ENCODE measurements at regions not wholly inside any gene's neighbourhood (a gene's known extent, or its start where the extent isn't known, plus 50 kb on each side); places are given as distances from the start of the nearest gene placed in this dataset.

DNA sequence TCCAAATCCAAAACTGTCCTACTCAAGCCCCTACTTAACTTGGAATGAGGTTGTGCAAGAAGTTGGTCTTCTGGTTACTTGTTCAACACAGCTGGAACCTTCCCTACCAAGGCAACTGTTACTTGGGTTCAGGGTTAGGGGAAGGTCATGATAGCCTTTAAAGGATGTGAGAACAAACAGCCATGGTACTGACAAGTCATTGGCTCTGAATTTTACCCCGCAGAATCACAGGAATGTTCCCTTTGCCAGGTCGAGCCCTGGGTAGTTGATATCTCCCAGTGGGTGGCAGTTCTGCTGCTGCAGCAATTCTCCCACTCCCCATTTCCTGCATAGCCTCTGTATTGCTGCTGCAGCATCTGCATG lies 396.1 kb upstream of the MPDZ start:
- H3K36me3 ChIP-seq, result no peaks in the 10 kb centered on the region
- H3K4me2 ChIP-seq, result no peak overlapping the region
- H3K9ac ChIP-seq, result no peak overlapping the region
- no peak for TF ChIP-seq EZH2phosphoT487 (IDR thresholded peaks at IDR 0.05)
- TF ChIP-seq, protein P1, sequence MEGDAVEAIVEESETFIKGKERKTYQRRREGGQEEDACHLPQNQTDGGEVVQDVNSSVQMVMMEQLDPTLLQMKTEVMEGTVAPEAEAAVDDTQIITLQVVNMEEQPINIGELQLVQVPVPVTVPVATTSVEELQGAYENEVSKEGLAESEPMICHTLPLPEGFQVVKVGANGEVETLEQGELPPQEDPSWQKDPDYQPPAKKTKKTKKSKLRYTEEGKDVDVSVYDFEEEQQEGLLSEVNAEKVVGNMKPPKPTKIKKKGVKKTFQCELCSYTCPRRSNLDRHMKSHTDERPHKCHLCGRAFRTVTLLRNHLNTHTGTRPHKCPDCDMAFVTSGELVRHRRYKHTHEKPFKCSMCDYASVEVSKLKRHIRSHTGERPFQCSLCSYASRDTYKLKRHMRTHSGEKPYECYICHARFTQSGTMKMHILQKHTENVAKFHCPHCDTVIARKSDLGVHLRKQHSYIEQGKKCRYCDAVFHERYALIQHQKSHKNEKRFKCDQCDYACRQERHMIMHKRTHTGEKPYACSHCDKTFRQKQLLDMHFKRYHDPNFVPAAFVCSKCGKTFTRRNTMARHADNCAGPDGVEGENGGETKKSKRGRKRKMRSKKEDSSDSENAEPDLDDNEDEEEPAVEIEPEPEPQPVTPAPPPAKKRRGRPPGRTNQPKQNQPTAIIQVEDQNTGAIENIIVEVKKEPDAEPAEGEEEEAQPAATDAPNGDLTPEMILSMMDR (IDR thresholded peaks at IDR 0.05), result no peak
- no peak for TF ChIP-seq EZH2 (IDR thresholded peaks at IDR 0.05)
- Mint-ChIP-seq H3K9me3 (peaks cover 2% of the 10 kb centered on the region), H3K4me1 (peaks cover 15% of the 10 kb centered on the region), H3K4me3 (no peak overlapping the region), H3K36me3 (no peaks in the 10 kb centered on the region), H3K27me3 (ENCODE audit: insufficient read depth, low read depth) (peaks cover 6% of the 10 kb centered on the region), H3K27ac (peak overlapping the region; percentile 92)
- H3F3A ChIP-seq (ENCODE audit: low read depth), result no peaks in the 10 kb centered on the region
- H4K20me1 ChIP-seq (ENCODE audit: low read depth), result no peaks in the 10 kb centered on the region
- H3K4me3 ChIP-seq, result no peak overlapping the region
- no peak for DNase-seq (ENCODE audit: low spot score)
- H3K79me2 ChIP-seq (ENCODE audit: low read depth), result no peaks in the 10 kb centered on the region
- no peak overlapping the region for H3K27ac ChIP-seq
- H3K27me3 ChIP-seq, result no peaks in the 10 kb centered on the region
- H3K9me3 ChIP-seq (ENCODE audit: low read depth), result no peaks in the 10 kb centered on the region
- H3K4me1 ChIP-seq, result no peaks in the 10 kb centered on the region
- no peak overlapping the region for H2AFZ ChIP-seq (replicated peaks)

DNA sequence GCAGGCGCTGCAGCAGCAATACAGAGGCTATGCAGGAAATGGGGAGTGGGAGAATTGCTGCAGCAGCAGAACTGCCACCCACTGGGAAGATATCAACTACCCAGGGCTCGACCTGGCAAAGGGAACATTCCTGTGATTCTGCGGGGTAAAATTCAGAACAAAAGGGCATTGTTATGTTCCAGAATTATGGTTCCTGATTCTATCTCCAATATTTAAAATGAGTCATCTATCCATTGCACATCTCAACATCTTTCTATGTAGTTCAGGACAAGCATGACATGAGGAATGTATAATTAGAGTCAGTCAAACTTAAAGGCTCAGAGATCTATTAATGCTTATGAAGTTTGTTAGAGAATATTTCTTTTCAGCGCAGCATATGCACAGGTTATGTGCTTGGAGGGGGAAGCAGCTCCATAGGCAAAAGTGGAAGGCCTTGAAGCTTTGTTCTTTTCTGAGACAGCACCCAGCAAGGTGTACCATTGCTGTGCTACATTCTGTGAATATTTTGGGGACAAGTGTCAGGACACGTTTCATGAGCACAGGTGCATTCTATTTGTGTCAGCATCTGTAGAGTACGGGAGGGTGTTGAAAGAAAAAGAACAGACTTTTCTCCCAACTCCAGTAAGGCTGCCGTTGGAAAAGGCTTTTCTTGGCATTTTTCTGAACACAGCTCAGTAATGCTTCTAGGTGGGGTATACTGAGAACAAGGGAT lies 395.6 kb upstream of the MPDZ start:
- no peak overlapping the region for H3K9ac ChIP-seq
- H3F3A ChIP-seq (ENCODE audit: low read depth), result no peaks in the 10 kb centered on the region
- H3K36me3 Mint-ChIP-seq, result no peaks in the 10 kb centered on the region
- no peaks in the 10 kb centered on the region for H3K27me3 ChIP-seq
- no peak overlapping the region for H3K4me2 ChIP-seq
- no peak overlapping the region for H3K4me3 Mint-ChIP-seq
- TF ChIP-seq, protein P1 (IDR thresholded peaks at IDR 0.05), result no peak
- TF ChIP-seq EZH2phosphoT487 (IDR thresholded peaks at IDR 0.05), result no peak
- TF ChIP-seq EZH2 (IDR thresholded peaks at IDR 0.05), result no peak
- no peaks in the 10 kb centered on the region for H3K9me3 ChIP-seq (ENCODE audit: low read depth)
- no peak overlapping the region for H2AFZ ChIP-seq (replicated peaks)
- DNase-seq (ENCODE audit: low spot score), result no peak
- H3K4me1 Mint-ChIP-seq, result peaks cover 15% of the 10 kb centered on the region
- no peaks in the 10 kb centered on the region for H3K36me3 ChIP-seq
- no peaks in the 10 kb centered on the region for H4K20me1 ChIP-seq (ENCODE audit: low read depth)
- no peaks in the 10 kb centered on the region for H3K4me1 ChIP-seq
- H3K27ac Mint-ChIP-seq, result no peak overlapping the region
- H3K27ac ChIP-seq, result no peak overlapping the region
- H3K4me3 ChIP-seq, result no peak overlapping the region
- H3K27me3 Mint-ChIP-seq (ENCODE audit: insufficient read depth, low read depth), result peaks cover 6% of the 10 kb centered on the region
- H3K9me3 Mint-ChIP-seq, result no peaks in the 10 kb centered on the region
- H3K79me2 ChIP-seq (ENCODE audit: low read depth), result no peaks in the 10 kb centered on the region

DNA sequence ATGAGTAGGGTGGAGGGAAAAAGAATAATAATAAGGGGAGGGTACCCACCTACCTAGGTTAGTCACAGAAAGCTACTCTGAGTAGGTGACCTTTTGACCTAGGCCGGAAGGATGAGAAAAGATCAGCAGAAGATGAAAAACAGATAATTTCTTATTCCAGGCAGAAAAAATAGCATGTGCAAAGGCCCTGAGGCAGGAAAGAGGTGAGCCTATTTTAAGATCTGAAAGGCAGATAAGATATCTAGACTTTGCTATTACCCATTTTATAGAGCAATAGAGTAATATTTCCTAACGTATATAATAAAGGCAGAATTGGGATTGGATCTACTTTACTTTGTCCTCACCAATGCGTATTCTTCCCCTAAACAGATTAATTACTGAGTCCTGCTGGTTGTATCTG lies 393.9 kb upstream of the MPDZ start:
- Mint-ChIP-seq H3K4me1 (peaks cover 15% of the 10 kb centered on the region), H3K27ac (no peak overlapping the region), H3K27me3 (ENCODE audit: insufficient read depth, low read depth) (peaks cover 6% of the 10 kb centered on the region), H3K4me3 (no peak overlapping the region), H3K9me3 (peaks cover 6% of the 10 kb centered on the region), H3K36me3 (no peaks in the 10 kb centered on the region)
- no peaks in the 10 kb centered on the region for H3K36me3 ChIP-seq
- H3K9ac ChIP-seq, result no peak overlapping the region
- H3K4me2 ChIP-seq, result no peak overlapping the region
- H3K4me1 ChIP-seq, result no peaks in the 10 kb centered on the region
- H3F3A ChIP-seq (ENCODE audit: low read depth), result no peaks in the 10 kb centered on the region
- no peaks in the 10 kb centered on the region for H4K20me1 ChIP-seq (ENCODE audit: low read depth)
- H3K9me3 ChIP-seq (ENCODE audit: low read depth), result no peaks in the 10 kb centered on the region
- H3K27me3 ChIP-seq, result no peaks in the 10 kb centered on the region
- H3K79me2 ChIP-seq (ENCODE audit: low read depth), result no peaks in the 10 kb centered on the region
- H2AFZ ChIP-seq (replicated peaks), result no peak overlapping the region
- TF ChIP-seq, protein P1 (IDR thresholded peaks at IDR 0.05), result no peak
- no peak for TF ChIP-seq EZH2 (IDR thresholded peaks at IDR 0.05)
- no peak overlapping the region for H3K27ac ChIP-seq
- DNase-seq (ENCODE audit: low spot score), result no peak
- H3K4me3 ChIP-seq, result no peak overlapping the region
